SJSA1 (cell line): ENCODE measurements at regions not wholly inside any gene's neighbourhood (a gene's known extent, or its start where the extent isn't known, plus 50 kb on each side); places are given as distances from the start of the nearest gene placed in this dataset.

Experiments used
- DNase-seq, 2 experiments: peaks; one replicate each; pipeline ENCODE4 v3.0.0-alpha.2; 2015 to 2020; ENCODE audit warnings: low spot score in 2 of 2, low read depth in 1 of 2
- H3K27ac ChIP-seq: fragments of 250-450 bp; sonication (Bioruptor Pico); 2 replicates; pipeline ENCODE4 v1.5.1; 2020; ENCODE audit warnings: mild to moderate bottlenecking, moderate library complexity
- H3K27me3 ChIP-seq: fragments of 250-450 bp; sonication (Bioruptor Pico); replicated peaks from 2 replicates; pipeline ENCODE4 v1.5.1; 2020; ENCODE audit warnings: mild to moderate bottlenecking, moderate library complexity
- H3K36me3 ChIP-seq: fragments of 250-450 bp; sonication (Bioruptor Pico); 2 replicates; pipeline ENCODE4 v1.5.1; 2020; ENCODE audit warnings: mild to moderate bottlenecking
- H3K4me1 ChIP-seq: fragments of 250-450 bp; sonication (Bioruptor Pico); replicated peaks from 2 replicates; pipeline ENCODE4 v1.6.1; 2021; ENCODE audit warnings: mild to moderate bottlenecking
- H3K4me3 ChIP-seq: fragments of 250-450 bp; sonication (Bioruptor Pico); 2 replicates; pipeline ENCODE4 v1.5.1; 2020; ENCODE audit warnings: mild to moderate bottlenecking
- H3K9me3 ChIP-seq: fragments of 250-450 bp; sonication (Bioruptor Pico); replicated peaks from 2 replicates; pipeline ENCODE4 v1.5.1; 2020; ENCODE audit warnings: mild to moderate bottlenecking

DNA sequence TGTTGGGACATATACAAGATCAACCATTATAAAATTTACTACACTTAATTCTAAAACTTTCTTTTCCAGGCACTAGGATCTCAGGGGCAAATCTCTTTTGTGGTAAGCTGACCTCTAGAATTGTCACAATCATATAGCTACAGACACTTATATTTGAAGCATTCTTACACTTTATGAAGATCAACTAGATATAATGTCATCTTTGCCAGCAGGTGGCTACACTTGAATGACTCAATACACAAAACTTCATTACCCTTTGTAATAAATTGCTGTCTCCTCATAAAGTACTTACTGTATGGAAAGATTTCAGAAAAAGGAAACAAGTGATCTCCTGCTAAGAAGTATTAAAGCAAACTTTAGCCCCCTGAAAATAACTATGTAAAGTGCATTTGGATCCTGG, 77.8 kb downstream of the RDH14 start:
- no peaks in the 10 kb centered on the region for H3K27me3 ChIP-seq
- H3K27ac ChIP-seq = no peak overlapping the region
- H3K4me3 ChIP-seq = no peak overlapping the region
- no peaks in the 10 kb centered on the region for H3K36me3 ChIP-seq
- no peaks in the 10 kb centered on the region for H3K9me3 ChIP-seq
- no peaks in the 10 kb centered on the region for H3K4me1 ChIP-seq
- DNase-seq = no peak

DNA sequence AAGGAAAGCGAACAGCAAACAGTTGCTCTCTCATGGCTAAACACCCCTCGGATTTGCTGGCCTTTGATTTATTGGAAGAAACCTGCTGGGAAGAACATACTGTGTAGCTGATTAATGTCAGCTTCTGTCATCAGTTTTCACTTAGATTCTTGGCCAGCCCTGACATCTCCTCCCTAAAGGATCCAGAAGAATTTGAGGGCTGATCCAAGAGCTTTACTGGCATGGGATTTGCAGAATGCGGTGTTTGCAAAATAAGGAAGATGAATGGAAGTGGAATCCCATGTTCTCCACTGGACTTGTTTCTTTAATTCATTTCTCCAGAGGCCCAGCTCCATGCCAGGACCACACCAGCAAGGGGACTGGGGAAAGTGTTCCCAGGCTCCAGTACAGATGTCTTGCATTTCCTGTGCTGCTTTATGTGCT, 80.5 kb downstream of the RDH14 start:
- H3K9me3 ChIP-seq = no peaks in the 10 kb centered on the region
- DNase-seq = no peak
- no peaks in the 10 kb centered on the region for H3K27me3 ChIP-seq
- no peak overlapping the region for H3K4me3 ChIP-seq
- H3K27ac ChIP-seq = no peak overlapping the region
- no peaks in the 10 kb centered on the region for H3K36me3 ChIP-seq
- H3K4me1 ChIP-seq = peaks cover 5% of the 10 kb centered on the region

DNA sequence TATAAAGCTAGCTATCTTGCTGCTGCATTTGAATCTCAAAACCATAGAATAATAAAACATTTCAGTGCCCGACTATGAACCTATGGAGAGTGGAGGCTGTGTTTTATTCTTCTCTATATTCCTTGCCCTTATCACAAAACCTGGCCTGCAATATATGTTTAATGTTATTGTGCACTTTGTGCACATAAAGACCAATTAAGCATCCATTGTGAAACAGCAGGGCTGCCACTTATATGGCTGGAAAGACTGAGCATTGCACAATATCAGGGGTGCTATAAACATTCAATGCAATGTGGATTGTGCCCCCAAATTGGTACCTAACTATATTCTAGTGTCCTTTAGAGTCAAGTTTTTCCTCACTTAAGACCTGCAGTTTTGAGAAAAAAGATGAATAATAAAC, 83.2 kb downstream of the RDH14 start:
- Histone ChIP-seq H3K9me3 (no peaks in the 10 kb centered on the region), H3K36me3 (no peaks in the 10 kb centered on the region), H3K27me3 (no peaks in the 10 kb centered on the region), H3K4me1 (peaks cover 30% of the 10 kb centered on the region), H3K27ac (no peak overlapping the region), H3K4me3 (no peak overlapping the region)
- no peak for DNase-seq

GRCh38 chr2:18476484-18476883, 84.0 kb downstream of the RDH14 start:
- H3K36me3 ChIP-seq = no peaks in the 10 kb centered on the region
- H3K27ac ChIP-seq = no peak overlapping the region
- H3K9me3 ChIP-seq = no peaks in the 10 kb centered on the region
- no peak for DNase-seq
- H3K27me3 ChIP-seq = no peaks in the 10 kb centered on the region
- H3K4me1 ChIP-seq = peaks cover 30% of the 10 kb centered on the region
- H3K4me3 ChIP-seq = no peak overlapping the region

DNA sequence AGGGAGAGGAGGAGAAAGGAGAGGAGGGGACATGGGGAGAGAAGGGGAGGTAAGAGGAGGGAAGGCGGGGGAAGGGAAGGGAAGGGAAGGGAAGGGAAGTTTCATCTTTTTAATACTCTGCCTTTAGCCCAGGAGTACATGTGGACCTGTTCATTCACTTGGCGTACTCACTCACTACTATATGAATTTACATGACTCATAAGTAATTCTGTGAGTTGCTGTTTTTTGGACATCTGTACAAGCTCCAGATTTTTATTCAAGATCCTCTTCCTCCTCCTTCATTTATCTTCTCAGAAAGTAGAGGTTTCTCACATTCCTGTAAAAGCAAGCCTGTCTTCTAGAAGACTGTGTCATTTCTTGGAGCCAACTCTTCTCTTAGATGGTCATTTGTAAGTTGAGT, 84.6 kb downstream of the RDH14 start:
- Histone ChIP-seq H3K27ac (no peak overlapping the region), H3K27me3 (no peaks in the 10 kb centered on the region), H3K9me3 (no peaks in the 10 kb centered on the region), H3K4me1 (peaks cover 30% of the 10 kb centered on the region), H3K36me3 (no peaks in the 10 kb centered on the region), H3K4me3 (no peak overlapping the region)
- DNase-seq = no peak

DNA sequence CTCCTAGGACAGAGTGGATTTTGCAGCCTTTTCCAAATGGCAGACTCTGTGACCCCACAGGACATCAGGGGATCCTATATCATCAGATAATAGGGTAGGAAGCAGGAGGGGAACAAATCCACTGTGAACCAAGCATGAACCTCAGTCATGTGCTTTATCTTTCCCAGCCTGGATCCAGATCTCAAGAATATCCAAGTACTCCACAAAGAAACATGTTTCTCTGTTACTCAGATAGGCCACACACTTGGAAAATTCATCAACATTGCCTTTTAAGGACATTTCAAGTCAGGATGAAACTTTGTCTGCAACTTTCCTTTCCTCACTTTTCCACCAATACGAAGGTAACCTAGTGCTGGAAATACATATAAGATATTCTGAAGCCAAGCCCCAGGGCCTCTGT, 85.8 kb downstream of the RDH14 start:
- DNase-seq = peak in 1 of 2 experiments; percentile 23
- no peak overlapping the region for H3K27ac ChIP-seq
- no peak overlapping the region for H3K4me3 ChIP-seq
- no peaks in the 10 kb centered on the region for H3K36me3 ChIP-seq
- H3K4me1 ChIP-seq = peaks cover 30% of the 10 kb centered on the region
- no peaks in the 10 kb centered on the region for H3K27me3 ChIP-seq
- no peaks in the 10 kb centered on the region for H3K9me3 ChIP-seq

GRCh38 chr2:18473241-18474181, 86.9 kb downstream of the RDH14 start:
- peak in 1 of 2 experiments; percentile 65 for DNase-seq

GRCh38 chr2:18467749-18468360, 92.6 kb downstream of the RDH14 start:
- Histone ChIP-seq H3K4me1 (peaks cover 4% of the 10 kb centered on the region), H3K36me3 (no peaks in the 10 kb centered on the region), H3K9me3 (no peaks in the 10 kb centered on the region), H3K27me3 (no peaks in the 10 kb centered on the region), H3K4me3 (no peak overlapping the region), H3K27ac (no peak overlapping the region)
- no peak for DNase-seq

More at GRCh38 chr2:18473241-18474181, 86.9 kb downstream of the RDH14 start:
- Histone ChIP-seq H3K4me1 (peaks cover 30% of the 10 kb centered on the region), H3K9me3 (no peaks in the 10 kb centered on the region), H3K27me3 (no peaks in the 10 kb centered on the region), H3K27ac (peak overlapping the region; percentile 10), H3K4me3 (no peak overlapping the region), H3K36me3 (no peaks in the 10 kb centered on the region)

DNA sequence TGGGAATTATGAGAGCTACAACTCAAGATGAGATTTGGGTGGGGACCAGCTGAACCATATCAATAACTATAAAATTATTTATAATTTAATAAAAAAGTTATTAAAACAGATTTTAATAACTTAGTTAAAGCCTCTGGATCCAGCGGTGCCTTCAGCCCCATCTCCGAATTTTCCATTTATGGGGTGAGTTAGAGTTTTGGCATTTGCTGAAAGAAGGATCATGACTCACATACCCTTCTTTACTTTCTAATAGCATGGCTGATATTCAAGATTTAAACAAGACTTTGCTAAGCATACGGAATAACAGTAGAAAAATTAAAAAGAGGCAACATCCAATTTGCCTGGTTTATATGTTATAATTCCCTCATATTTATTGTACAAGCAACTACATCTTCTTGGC, 94.5 kb downstream of the RDH14 start:
- DNase-seq = no peak
- no peaks in the 10 kb centered on the region for H3K9me3 ChIP-seq
- no peak overlapping the region for H3K4me3 ChIP-seq
- H3K27me3 ChIP-seq = no peaks in the 10 kb centered on the region
- H3K36me3 ChIP-seq = no peaks in the 10 kb centered on the region
- no peaks in the 10 kb centered on the region for H3K4me1 ChIP-seq
- no peak overlapping the region for H3K27ac ChIP-seq

DNA sequence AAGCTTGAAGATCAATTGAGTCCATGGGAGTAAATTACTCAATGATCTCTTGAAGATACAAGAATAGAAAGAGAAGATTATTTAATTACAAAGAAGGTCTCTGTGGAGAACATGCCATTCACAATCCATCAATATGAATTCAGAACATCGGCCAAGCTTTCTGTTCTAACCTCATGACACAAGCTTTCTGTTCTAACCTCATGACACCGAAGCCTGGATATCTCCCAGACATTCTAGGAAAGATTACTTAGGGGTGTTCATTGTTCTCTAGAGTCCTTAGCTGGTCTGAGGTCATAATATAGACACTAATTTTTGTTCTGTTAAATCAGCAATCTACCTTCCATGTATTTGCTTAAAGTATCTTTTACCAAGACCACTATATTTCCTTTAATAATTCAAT, 95.5 kb downstream of the RDH14 start:
- Histone ChIP-seq H3K27me3 (no peaks in the 10 kb centered on the region), H3K4me1 (no peaks in the 10 kb centered on the region), H3K9me3 (no peaks in the 10 kb centered on the region), H3K27ac (no peak overlapping the region), H3K36me3 (no peaks in the 10 kb centered on the region), H3K4me3 (no peak overlapping the region)
- DNase-seq = no peak

GRCh38 chr2:18456026-18456425, 104.4 kb downstream of the RDH14 start:
- Histone ChIP-seq H3K36me3 (no peaks in the 10 kb centered on the region), H3K27ac (no peak overlapping the region), H3K9me3 (no peaks in the 10 kb centered on the region), H3K4me1 (peaks cover 12% of the 10 kb centered on the region), H3K4me3 (no peak overlapping the region), H3K27me3 (no peaks in the 10 kb centered on the region)
- DNase-seq = no peak

DNA sequence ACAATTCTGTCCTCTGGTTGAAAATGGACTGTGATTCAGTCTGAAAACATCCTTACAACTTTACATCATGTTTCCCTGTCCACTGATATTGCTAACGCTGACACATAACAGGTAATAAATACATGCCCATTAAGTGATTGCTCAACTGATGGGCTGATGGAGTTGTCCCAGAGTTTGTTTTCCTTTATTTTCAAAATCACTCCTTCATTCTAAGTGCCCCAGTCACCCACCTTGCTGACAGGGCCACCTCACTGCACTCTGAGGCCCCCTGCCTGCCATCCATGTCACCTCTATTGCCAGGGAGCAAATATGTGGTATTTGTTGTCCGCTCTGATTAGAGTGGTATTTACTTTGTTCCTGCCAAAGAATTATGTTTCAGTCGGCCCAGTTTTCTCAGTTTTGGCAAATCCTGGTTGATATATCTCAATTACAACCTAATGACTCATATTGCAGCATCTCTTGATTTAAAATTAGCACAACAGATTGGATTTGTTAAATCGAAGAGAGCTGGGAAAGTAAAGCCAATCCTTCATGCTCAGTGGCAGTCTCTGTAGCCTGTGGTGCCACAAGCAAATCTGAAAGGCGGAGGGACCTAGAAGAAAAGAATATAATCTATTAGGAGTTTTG, 105.1 kb downstream of the RDH14 start:
- DNase-seq = peak; percentile 49 to 53
- H3K27me3 ChIP-seq = no peaks in the 10 kb centered on the region
- H3K4me3 ChIP-seq = no peak overlapping the region
- no peaks in the 10 kb centered on the region for H3K9me3 ChIP-seq
- H3K36me3 ChIP-seq = no peaks in the 10 kb centered on the region
- H3K4me1 ChIP-seq = peaks cover 12% of the 10 kb centered on the region
- H3K27ac ChIP-seq = no peak overlapping the region

DNA sequence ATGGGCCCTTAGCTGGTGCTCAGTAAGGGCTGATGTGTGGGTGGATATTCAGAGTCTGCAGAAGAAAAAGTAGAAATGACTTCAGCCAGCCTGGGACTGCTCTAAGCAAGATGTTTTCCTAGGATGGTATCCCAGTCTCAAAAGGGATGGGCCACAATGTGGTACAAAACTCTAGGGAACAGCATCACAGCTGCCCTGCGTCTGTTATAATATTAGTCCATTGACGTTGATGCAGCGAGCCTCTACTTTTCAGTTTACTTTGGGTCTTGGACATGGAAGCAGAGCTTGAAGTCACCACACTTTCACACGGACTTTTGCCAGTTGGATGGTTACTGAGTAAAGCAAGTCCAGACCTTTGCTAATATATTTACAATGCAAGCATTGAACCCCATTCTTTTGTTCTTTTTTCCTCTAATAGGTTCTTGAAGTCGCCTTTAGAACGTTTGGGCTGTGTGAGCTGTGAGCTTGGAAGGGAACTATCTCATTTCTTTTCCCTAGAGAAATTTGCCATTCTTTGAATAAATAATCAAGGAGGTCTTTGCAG, 105.7 kb downstream of the RDH14 start:
- peaks cover 12% of the 10 kb centered on the region for H3K4me1 ChIP-seq
- H3K4me3 ChIP-seq = no peak overlapping the region
- DNase-seq = no peak
- H3K36me3 ChIP-seq = no peaks in the 10 kb centered on the region
- no peaks in the 10 kb centered on the region for H3K9me3 ChIP-seq
- H3K27ac ChIP-seq = no peak overlapping the region
- H3K27me3 ChIP-seq = no peaks in the 10 kb centered on the region

GRCh38 chr2:18446715-18447114, 113.7 kb downstream of the RDH14 start:
- H3K27ac ChIP-seq = no peak overlapping the region
- no peaks in the 10 kb centered on the region for H3K4me1 ChIP-seq
- no peak for DNase-seq
- H3K27me3 ChIP-seq = no peaks in the 10 kb centered on the region
- H3K9me3 ChIP-seq = no peaks in the 10 kb centered on the region
- H3K36me3 ChIP-seq = no peaks in the 10 kb centered on the region
- H3K4me3 ChIP-seq = no peak overlapping the region
